ENCODE measurements at regions not wholly inside any gene's neighbourhood (a gene's known extent, or its start where the extent isn't known, plus 50 kb on each side); places are given as distances from the start of the nearest gene placed in this dataset.

GRCh38 chr1:30038134-30039025, 685.0 kb downstream of the MATN1 start:
- TF ChIP-seq MYC (IDR thresholded peaks at IDR 0.05; ENCODE audit: low read depth, low read length) (no peak), CTCF (IDR thresholded peaks at IDR 0.05; ENCODE audit: low read depth, low read length) (no peak), POLR2A (IDR thresholded peaks at IDR 0.05; ENCODE audit: extremely low read depth, insufficient read length) (no peak), MAX (IDR thresholded peaks at IDR 0.05; ENCODE audit: low read depth, low read length) (no peak)

GRCh38 chr1:30037251-30038118, 685.9 kb downstream of the MATN1 start:
- H3K4me3 ChIP-seq (ENCODE audit: low read depth, low read length): no peak overlapping the region
- TF ChIP-seq MYC (IDR thresholded peaks at IDR 0.05; ENCODE audit: low read depth, low read length) (no peak), MAX (IDR thresholded peaks at IDR 0.05; ENCODE audit: low read depth, low read length) (no peak), CTCF (IDR thresholded peaks at IDR 0.05; ENCODE audit: low read depth, low read length) (no peak), POLR2A (IDR thresholded peaks at IDR 0.05; ENCODE audit: extremely low read depth, insufficient read length) (no peak)
- DNase-seq (ENCODE audit: low read depth): no peak

More at GRCh38 chr1:30038134-30039025, 685.0 kb downstream of the MATN1 start:
- DNase-seq (ENCODE audit: low read depth): no peak
- H3K4me3 ChIP-seq (ENCODE audit: low read depth, low read length): no peak overlapping the region

GRCh38 chr1:30036666-30037065, 686.7 kb downstream of the MATN1 start:
- H3K4me3 ChIP-seq (ENCODE audit: low read depth, low read length): no peak overlapping the region
- DNase-seq (ENCODE audit: low read depth): no peak
- TF ChIP-seq POLR2A (IDR thresholded peaks at IDR 0.05; ENCODE audit: extremely low read depth, insufficient read length): no peak
- no peak for TF ChIP-seq CTCF (IDR thresholded peaks at IDR 0.05; ENCODE audit: low read depth, low read length)
- no peak for TF ChIP-seq MYC (IDR thresholded peaks at IDR 0.05; ENCODE audit: low read depth, low read length)
- no peak for TF ChIP-seq MAX (IDR thresholded peaks at IDR 0.05; ENCODE audit: low read depth, low read length)

- H3K4me3 ChIP-seq (ENCODE audit: low read depth, low read length): no peak overlapping the region
- TF ChIP-seq MAX (IDR thresholded peaks at IDR 0.05; ENCODE audit: low read depth, low read length) (no peak), CTCF (IDR thresholded peaks at IDR 0.05; ENCODE audit: low read depth, low read length) (no peak), POLR2A (IDR thresholded peaks at IDR 0.05; ENCODE audit: extremely low read depth, insufficient read length) (no peak), MYC (IDR thresholded peaks at IDR 0.05; ENCODE audit: low read depth, low read length) (no peak)
- no peak for DNase-seq (ENCODE audit: low read depth)
Observed at GRCh38 chr1:30036229-30036547, 687.2 kb downstream of the MATN1 start.

- no peak overlapping the region for H3K4me3 ChIP-seq (ENCODE audit: low read depth, low read length)
- no peak for DNase-seq (ENCODE audit: low read depth)
- no peak for TF ChIP-seq MYC (IDR thresholded peaks at IDR 0.05; ENCODE audit: low read depth, low read length)
- no peak for TF ChIP-seq CTCF (IDR thresholded peaks at IDR 0.05; ENCODE audit: low read depth, low read length)
- TF ChIP-seq MAX (IDR thresholded peaks at IDR 0.05; ENCODE audit: low read depth, low read length): no peak
- TF ChIP-seq POLR2A (IDR thresholded peaks at IDR 0.05; ENCODE audit: extremely low read depth, insufficient read length): no peak
Observed at GRCh38 chr1:30035522-30036228, 687.7 kb downstream of the MATN1 start.

All from NB4 (cell line).